IPS DF 4.7 (cell line): ENCODE measurements at regions not wholly inside any gene's neighbourhood (a gene's known extent, or its start where the extent isn't known, plus 50 kb on each side); places are given as distances from the start of the nearest gene placed in this dataset.

Experiments
- DNase-seq: peaks from one replicate; pipeline ENCODE4 v3.0.0-alpha.2; 2013; ENCODE audit warnings: low spot score; ENCODE audit errors: extremely low read depth

DNA sequence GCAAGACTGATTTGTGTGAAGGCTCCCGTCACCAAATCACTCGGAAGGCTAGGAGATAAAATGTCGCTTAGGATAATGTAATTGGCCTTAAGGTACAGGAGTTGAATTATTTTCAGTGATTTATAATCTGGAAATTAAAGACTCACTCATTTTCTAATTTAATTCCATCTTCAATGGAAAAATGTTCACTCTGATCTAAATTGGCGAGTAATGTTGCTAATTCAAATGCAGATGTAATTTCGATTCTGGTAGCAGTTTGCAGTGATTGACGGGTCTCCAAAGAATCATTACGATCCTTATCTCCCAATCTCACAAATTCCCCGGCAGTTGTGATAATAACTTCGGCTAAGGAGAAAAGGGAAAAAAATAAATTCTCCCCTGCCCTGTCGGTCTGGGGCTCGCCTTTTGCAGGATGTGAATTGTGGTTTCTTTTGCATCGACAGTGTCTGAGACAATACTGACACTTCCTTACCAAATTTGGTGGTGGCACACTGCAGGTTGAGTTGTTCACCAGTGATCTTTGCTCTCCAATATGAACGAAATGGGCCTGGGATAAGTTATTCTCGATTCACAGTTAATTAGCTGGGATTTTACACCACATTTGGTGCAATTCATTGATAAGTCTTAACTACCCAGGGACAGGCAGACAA, 215.1 kb upstream of the GPR26 start:
- no peak for DNase-seq

DNA sequence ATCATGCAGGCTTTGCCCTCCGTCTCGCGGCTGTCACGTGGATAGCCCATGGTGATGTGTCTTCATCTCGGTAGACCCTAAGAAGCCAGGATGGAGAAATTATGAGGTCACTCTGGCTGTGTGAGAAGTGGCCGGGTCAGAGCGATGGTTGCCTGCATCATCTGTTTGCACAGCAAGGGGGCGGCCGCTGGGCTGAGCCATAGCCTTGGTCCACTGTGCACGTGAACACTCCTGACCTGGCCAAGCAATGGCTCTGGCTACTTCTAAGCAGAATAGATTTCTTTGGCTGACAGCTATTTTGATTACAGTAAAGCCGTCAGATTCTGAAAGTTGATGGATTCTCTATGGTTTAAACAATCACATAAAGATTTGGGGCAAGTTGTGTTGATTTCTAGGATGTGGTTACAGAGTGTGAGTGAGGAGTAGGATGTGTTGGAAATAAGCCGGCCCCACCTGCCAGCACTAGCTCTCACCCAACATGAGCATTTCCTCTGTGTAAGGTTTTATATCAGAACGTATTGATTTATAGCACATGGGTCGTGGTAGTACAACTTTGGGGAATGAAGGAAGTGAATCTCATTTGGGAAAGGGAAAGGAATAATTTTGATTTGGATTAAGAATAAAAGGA, 214.4 kb upstream of the GPR26 start:
- no peak for DNase-seq

GRCh38 chr10:123454987-123455386, 211.2 kb upstream of the GPR26 start:
- DNase-seq = no peak

DNA sequence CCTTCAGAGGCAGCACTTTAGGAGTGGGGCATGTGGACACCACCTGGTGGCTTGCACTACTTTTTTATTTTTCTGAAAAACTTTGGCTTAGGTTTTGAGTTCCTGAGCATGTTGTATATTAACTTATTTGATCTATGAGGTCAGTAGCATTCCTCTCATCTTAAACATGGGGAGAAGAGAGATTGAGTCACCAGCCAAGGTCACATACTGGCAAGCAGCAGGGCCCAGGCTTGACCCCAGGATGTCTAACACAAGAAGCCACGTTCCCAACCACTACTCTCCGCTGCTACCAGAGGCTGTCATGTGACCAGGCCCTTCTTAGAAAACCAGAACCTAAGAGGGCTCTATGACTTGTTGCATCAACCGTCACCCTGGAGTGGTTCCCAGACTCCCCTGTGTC, 210.3 kb upstream of the GPR26 start:
- no peak for DNase-seq

- DNase-seq = no peak
These were observed 207.2 kb upstream of the GPR26 start for GRCh38 chr10:123458933-123459332.

- peak; percentile 51 for DNase-seq
These were observed 206.6 kb upstream of the GPR26 start for GRCh38 chr10:123459371-123460091.

- no peak for DNase-seq
These were observed 203.9 kb upstream of the GPR26 start for GRCh38 chr10:123462246-123462645.

DNA sequence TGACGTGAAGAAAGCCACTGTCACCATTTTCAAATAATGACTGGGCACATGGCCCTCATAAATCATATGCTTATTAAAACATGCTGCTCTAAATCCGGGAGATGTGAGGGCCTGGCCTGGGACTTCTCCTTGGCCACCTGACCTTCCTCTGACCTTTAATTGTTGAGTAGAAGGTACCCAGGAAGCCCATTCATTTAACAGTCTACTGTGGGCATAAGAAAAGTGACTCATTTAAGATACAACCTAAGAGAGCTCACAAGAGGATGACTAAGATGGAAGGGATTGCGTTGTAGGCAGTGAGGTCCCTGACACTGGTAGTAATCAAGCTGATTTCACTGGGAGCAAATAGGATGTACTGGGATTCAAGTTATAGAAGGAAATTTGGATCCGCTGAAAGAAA, 203.4 kb upstream of the GPR26 start:
- DNase-seq = no peak

DNA sequence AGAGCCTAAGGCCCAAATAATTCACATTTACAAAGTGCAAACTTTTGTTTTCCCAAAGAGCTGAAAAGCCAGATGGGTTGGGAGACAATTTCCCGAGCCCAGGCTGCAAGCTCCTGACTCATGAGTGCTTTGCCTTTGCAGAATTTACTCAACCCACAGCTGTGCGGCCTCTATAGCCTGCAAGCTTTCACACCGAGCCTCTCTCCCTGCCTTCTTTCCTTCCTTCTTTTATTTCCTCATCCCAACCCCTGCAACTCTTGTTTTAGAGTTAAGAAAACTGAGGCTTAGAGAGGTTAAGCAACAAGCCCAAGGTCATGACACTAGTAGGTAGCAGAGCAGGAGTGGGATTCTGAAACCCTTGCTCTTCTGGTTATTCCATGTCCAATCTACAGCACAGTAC, 203.0 kb upstream of the GPR26 start:
- no peak for DNase-seq

DNA sequence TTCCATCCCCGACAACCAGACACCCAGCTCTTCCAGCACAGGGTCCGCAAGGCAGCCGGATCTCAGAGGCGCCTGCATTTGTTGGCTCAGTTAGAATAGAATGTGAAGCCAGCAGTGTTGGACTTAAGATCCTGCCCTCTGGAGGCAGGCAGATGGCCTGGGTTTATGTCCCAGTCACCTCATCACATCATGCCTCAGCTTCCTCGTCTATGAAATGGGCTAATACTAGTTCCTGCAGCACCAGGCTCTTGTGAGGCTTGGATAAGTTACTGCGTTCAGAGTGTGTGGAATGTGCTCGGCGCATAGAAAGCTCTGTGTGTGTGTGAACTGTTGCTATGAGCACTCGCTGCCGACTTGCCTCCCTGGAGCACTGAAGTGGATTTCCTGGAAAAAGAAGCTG, 202.5 kb upstream of the GPR26 start:
- DNase-seq = no peak

GRCh38 chr10:123464430-123465323, 201.5 kb upstream of the GPR26 start:
- DNase-seq = no peak

DNA sequence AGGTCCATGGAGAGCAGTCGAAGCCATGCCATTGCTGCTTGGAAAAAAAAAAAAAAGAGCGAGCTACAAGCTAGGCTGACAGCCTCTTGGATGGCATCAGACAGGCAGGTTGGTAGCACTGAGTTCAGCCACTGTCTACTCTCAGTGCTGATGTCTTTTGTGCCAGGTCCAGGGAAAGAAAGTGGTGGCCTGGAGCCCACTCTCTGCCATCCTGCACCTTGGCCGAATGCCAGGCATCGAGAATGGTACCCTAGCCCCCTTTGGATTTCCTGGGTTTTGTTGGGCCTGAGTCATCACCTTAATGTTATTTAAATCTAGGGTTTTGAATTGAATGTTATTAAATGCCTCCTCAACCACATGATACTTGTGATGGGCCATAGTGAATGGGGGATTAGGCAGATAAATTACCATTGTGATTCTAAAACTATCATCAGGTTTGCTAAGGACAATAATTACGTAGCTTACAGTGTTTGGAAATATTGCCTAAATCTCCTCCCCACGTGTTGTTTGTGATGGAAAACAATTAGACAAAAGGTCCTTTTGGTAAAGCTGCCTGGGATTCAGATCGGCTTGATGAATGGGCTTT, 195.7 kb upstream of the GPR26 start:
- no peak for DNase-seq

GRCh38 chr10:123471811-123472210, 194.3 kb upstream of the GPR26 start:
- DNase-seq = no peak

DNA sequence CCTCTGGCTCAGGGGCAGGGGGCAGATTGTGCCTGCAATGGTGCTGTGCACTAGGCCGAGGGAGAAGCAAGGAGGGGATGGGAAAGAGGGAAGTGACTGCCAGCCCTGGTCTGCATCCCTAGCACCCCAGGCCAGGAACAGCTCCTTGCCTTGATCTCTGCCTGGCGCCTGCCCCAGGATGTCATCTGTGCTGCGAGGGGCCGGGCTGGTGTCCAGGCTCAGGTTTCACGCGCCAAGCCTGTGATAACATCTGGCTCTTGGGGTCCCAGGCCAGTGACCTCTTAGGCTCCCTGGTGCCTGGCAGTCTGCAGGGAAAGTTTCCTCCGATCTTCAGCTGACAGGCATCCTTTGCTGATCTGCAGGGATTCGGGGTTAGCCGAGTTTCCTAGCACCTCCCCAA, 193.5 kb upstream of the GPR26 start:
- no peak for DNase-seq

DNA sequence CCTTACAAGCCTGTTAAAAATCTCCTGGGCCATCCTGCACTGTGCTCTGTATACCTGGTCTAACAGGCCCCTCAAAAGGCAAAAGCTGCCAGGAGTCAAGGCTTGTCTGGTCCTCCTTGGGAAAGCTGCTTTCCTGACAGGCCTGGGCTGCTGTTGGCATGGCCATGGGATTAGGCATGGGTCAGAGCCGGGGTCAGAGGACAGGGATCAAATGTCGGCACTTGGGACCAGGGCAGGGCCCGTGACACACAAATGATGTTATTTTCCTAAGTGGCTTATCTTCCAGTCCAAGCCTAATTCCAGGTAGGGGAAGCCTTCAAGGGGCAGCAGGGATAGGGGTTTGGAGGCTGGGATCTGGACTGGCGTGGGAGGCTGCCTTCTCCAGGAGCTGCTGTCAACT, 191.5 kb upstream of the GPR26 start:
- DNase-seq = no peak

DNA sequence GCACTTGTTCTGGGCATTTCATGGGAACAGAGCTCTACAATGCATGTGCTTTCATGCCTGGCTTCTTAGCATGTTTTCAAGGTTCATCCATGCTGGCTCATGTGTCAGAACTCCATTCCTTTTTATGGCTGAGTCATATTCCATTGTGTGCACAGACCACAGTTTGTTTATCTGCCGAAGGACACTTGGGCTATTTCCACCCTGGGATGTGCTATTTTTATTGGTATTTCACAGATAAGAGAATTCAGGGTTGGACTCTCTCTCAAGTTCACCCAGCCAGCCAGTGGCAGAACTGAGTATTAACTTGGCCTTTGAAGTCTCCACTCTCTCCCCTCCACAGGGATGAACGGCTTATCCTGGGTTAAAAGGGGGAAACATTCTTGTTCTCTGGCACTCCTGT, 190.7 kb upstream of the GPR26 start:
- DNase-seq = no peak

- no peak for DNase-seq
These were observed 188.0 kb upstream of the GPR26 start for GRCh38 chr10:123478116-123478515.

DNA sequence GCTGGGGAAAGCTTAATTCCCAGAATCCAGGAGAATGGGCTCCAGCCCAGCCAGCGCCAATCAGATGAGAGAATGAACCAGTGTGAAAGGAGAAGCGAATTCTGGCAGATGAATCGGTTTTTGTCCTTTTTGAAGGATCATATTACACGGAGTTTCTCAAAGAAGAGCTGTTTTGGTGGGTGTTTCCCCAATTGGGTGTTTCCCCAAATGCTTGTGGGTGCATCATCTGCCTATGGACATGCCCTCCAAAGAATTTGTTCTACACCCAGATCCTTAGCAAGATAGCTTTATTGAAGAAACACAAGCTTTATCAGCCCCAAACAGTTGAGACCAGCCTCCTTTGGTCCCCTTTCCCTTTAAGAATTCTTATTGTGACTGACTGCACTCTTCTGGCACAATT, 186.5 kb upstream of the GPR26 start:
- DNase-seq = no peak

GRCh38 chr10:123480344-123480743, 185.8 kb upstream of the GPR26 start:
- no peak for DNase-seq

GRCh38 chr10:123480845-123481244, 185.3 kb upstream of the GPR26 start:
- DNase-seq = no peak

DNA sequence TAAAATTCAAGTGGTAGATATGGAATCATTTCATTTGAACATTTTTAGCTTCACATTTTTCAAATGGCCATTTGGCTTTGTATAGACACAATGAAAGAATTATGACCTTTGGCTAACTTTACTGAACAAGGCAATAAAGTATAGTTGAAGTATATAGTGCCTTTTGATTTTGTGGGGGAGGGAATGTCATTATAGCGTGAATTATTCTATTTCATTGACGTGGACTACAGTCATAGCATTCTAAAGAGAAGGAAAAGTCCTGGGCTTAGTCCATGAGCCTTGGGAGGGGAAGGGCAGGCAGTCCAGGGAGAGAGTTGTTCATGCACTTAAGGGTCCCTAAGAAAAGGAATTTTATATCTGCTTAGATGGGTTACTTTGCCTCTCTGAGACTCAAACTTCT, 181.4 kb upstream of the GPR26 start:
- DNase-seq = no peak
